HEK293 (cell line): ENCODE measurements at regions not wholly inside any gene's neighbourhood (a gene's known extent, or its start where the extent isn't known, plus 50 kb on each side); places are given as distances from the start of the nearest gene placed in this dataset.

Experiments
- PBX3 ChIP-seq: sonication (generic); formaldehyde crosslinking; IDR thresholded peaks from 2 replicates; pipeline ENCODE4 v1.8.1; 2022; ENCODE audit warnings: mild to moderate bottlenecking, moderate library complexity, missing genetic modification reagents
- REST ChIP-seq: fragments of 450-650 bp; formaldehyde crosslinking; IDR thresholded peaks from 2 replicates; pipeline ENCODE4 v1.5.1; 2016; ENCODE audit warnings: missing biosample characterization, missing genetic modification characterization
- SP7 ChIP-seq: fragments of 450-650 bp; formaldehyde crosslinking; IDR thresholded peaks from 2 replicates; pipeline ENCODE4 v1.5.1; 2016; ENCODE audit warnings: missing biosample characterization, missing genetic modification characterization
- ZNF311 ChIP-seq: fragments of 450-650 bp; formaldehyde crosslinking; IDR thresholded peaks from 2 replicates; pipeline ENCODE4 v1.5.1; 2017; ENCODE audit warnings: missing biosample characterization, missing genetic modification characterization, borderline replicate concordance
- TF ChIP-seq, protein P1 (sequence below): fragments of 450-650 bp; formaldehyde crosslinking; IDR thresholded peaks from 2 replicates; pipeline ENCODE4 v1.5.1; 2016; ENCODE audit warnings: missing biosample characterization, missing genetic modification characterization

- TF ChIP-seq PBX3, result no peak
- TF ChIP-seq, protein P1, sequence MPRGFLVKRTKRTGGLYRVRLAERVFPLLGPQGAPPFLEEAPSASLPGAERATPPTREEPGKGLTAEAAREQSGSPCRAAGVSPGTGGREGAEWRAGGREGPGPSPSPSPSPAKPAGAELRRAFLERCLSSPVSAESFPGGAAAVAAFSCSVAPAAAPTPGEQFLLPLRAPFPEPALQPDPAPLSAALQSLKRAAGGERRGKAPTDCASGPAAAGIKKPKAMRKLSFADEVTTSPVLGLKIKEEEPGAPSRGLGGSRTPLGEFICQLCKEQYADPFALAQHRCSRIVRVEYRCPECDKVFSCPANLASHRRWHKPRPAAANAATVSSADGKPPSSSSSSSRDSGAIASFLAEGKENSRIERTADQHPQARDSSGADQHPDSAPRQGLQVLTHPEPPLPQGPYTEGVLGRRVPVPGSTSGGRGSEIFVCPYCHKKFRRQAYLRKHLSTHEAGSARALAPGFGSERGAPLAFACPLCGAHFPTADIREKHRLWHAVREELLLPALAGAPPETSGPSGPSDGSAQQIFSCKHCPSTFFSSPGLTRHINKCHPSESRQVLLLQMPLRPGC (tag by site-specific recombination), result no peak
- TF ChIP-seq REST (tag by site-specific recombination), result no peak
- TF ChIP-seq ZNF311 (tag by site-specific recombination), result no peak
- TF ChIP-seq SP7 (tag by site-specific recombination), result no peak
Measured at GRCh38 chr10:130429809-130430208, 293.6 kb downstream of the GLRX3 start.
